ENCODE measurements at regions not wholly inside any gene's neighbourhood (a gene's known extent, or its start where the extent isn't known, plus 50 kb on each side); places are given as distances from the start of the nearest gene placed in this dataset.

DNA sequence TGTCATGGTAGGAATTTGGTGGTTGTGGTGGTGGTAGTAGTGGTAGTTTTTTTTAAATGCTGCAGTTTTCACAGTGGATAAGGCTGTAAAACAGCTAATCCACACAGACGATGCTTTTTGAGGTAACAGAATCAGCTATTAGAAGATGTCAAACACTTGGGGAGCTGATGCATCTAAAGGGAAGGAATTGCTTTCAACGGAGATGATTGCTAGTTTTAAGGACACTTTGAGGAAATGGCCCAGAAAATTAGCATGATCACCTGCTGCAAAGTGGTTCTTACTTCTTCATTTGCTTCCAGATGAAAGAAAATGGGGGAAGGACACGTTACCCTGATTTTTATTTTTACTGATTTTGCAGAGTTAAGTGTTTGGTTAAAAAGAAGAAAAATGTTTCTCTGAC is 178.2 kb upstream of the ATP10B start:
- no peak for ATAC-seq
- Histone ChIP-seq H3K27ac (no peak overlapping the region), H3K36me3 (no peaks in the 10 kb centered on the region), H3K4me3 (no peak overlapping the region), H3K9me3 (no peaks in the 10 kb centered on the region), H3K4me1 (no peaks in the 10 kb centered on the region), H3K27me3 (no peaks in the 10 kb centered on the region)
- 35% methylated on average over 3 of the region's 3 CpGs for WGBS (ENCODE audit: insufficient coverage, low coverage, low lambda C conversion rate, missing lambda C conversion rate)
- TF ChIP-seq, protein P1, sequence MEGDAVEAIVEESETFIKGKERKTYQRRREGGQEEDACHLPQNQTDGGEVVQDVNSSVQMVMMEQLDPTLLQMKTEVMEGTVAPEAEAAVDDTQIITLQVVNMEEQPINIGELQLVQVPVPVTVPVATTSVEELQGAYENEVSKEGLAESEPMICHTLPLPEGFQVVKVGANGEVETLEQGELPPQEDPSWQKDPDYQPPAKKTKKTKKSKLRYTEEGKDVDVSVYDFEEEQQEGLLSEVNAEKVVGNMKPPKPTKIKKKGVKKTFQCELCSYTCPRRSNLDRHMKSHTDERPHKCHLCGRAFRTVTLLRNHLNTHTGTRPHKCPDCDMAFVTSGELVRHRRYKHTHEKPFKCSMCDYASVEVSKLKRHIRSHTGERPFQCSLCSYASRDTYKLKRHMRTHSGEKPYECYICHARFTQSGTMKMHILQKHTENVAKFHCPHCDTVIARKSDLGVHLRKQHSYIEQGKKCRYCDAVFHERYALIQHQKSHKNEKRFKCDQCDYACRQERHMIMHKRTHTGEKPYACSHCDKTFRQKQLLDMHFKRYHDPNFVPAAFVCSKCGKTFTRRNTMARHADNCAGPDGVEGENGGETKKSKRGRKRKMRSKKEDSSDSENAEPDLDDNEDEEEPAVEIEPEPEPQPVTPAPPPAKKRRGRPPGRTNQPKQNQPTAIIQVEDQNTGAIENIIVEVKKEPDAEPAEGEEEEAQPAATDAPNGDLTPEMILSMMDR (IDR thresholded peaks at IDR 0.05): no peak
- no peak for TF ChIP-seq POLR2A (IDR thresholded peaks at IDR 0.05)
- no peak for DNase-seq
- intact Hi-C loops (cut with DNase I): no loop called here

DNA sequence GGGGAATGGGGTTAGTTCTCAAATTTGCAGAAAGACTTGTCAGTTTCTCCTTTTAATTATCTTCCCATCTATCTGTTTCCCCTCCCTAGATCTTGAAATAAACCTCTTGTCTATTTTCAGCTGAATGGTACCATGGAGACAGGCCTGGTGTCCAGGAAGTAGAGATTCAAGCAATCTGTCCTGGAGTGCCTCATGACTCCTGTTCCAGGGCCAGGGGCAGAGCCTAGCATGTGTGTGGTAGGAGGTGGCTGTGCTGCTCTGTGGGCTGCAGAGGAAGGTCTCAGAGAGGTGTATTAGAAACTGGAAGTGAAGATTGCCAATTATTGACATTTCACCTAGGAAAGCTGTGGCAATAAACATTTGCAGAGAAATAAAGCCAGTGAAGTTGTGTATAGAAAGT is 175.8 kb upstream of the ATP10B start:
- TF ChIP-seq, protein P1 (IDR thresholded peaks at IDR 0.05): no peak
- TF ChIP-seq POLR2A (IDR thresholded peaks at IDR 0.05): no peak
- H3K27me3 ChIP-seq: no peaks in the 10 kb centered on the region
- H3K4me1 ChIP-seq: no peaks in the 10 kb centered on the region
- no peaks in the 10 kb centered on the region for H3K9me3 ChIP-seq
- H3K4me3 ChIP-seq: no peak overlapping the region
- ATAC-seq: no peak
- no peak overlapping the region for H3K27ac ChIP-seq
- DNase-seq: no peak
- H3K36me3 ChIP-seq: no peaks in the 10 kb centered on the region
- intact Hi-C loops (cut with DNase I): no loop called here

DNA sequence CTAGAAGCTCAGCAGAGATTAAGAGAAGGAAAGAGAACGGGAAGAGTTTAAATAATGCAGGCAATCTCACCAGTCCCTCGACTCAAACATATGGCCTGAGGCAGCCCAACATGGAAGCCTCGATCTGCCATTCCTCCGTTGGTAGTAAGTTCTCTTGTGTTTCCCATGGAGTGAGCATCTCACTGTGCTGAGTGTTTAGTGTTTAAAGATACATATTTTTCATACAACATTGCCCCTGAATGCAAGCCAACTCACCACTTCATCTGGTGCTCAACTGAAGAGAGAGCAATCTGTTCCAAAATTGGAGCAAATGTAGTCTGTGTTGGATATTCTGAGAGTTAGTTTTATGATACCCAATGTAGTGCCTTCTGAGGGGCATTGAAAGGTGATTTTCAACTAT is 171.5 kb upstream of the ATP10B start:
- DNase-seq: no peak
- no peaks in the 10 kb centered on the region for H3K27me3 ChIP-seq
- H3K4me3 ChIP-seq: no peak overlapping the region
- no peak overlapping the region for H3K27ac ChIP-seq
- TF ChIP-seq, protein P1 (IDR thresholded peaks at IDR 0.05): no peak
- TF ChIP-seq POLR2A (IDR thresholded peaks at IDR 0.05): no peak
- H3K4me1 ChIP-seq: no peaks in the 10 kb centered on the region
- no peaks in the 10 kb centered on the region for H3K36me3 ChIP-seq
- WGBS (ENCODE audit: insufficient coverage, low coverage, low lambda C conversion rate, missing lambda C conversion rate): 76% methylated on average over 4 of the region's 4 CpGs
- intact Hi-C loops (cut with DNase I): no loop called here
- H3K9me3 ChIP-seq: no peaks in the 10 kb centered on the region
- no peak for ATAC-seq

DNA sequence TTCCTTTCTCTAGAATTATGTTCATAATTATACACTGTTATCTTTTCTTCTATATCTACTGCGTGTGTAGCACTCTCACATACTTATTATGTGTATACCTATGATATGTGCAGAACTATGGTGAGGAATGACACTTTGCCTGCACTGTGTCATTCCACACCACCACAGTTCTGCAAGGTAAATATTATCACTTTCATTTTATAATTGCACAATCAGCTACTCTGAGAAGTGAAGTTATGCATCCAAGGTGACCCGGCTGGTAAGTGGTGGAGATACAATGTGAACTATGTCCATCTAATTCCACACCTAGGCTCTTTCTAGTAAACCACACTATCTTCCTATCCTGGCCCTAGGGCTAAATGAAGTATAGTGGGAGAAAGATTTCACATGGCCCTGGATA is 170.1 kb upstream of the ATP10B start:
- ATAC-seq: no peak
- Histone ChIP-seq H3K9me3 (no peaks in the 10 kb centered on the region), H3K27me3 (no peaks in the 10 kb centered on the region), H3K27ac (no peak overlapping the region), H3K36me3 (no peaks in the 10 kb centered on the region), H3K4me1 (no peaks in the 10 kb centered on the region), H3K4me3 (no peak overlapping the region)
- no peak for DNase-seq
- 56% methylated on average over 2 of the region's 2 CpGs for WGBS (ENCODE audit: insufficient coverage, low coverage, low lambda C conversion rate, missing lambda C conversion rate)
- TF ChIP-seq, protein P1 (IDR thresholded peaks at IDR 0.05): no peak
- intact Hi-C loops (cut with DNase I): no loop called here

DNA sequence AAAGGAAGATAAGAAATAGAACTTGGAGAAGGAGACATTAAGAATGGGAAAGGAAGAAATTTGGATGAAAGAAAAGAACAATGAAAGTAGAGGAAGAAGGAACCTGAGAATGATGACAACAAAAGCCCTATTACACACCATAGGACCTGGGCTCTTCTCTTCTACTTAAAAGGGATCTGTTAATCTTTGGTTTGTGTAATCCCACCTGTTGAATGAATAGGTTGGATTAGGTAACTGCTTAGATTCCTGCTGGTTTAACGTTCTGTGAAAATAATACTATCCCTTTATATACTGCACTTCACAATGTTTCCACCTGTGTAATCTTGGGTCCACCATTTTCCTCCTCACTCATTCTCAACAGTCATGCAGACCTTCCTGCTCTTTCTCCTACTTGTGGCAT is 157.8 kb upstream of the ATP10B start:
- H3K27ac ChIP-seq: no peak overlapping the region
- no peak overlapping the region for H3K4me3 ChIP-seq
- DNase-seq (no peak), ATAC-seq (no peak)
- H3K9me3 ChIP-seq: no peaks in the 10 kb centered on the region
- TF ChIP-seq, protein P1 (IDR thresholded peaks at IDR 0.05): no peak
- TF ChIP-seq POLR2A (IDR thresholded peaks at IDR 0.05): no peak
- H3K4me1 ChIP-seq: no peaks in the 10 kb centered on the region
- 29% methylated on average over 1 of the region's 1 CpG for WGBS (ENCODE audit: insufficient coverage, low coverage, low lambda C conversion rate, missing lambda C conversion rate)
- H3K36me3 ChIP-seq: no peaks in the 10 kb centered on the region
- H3K27me3 ChIP-seq: no peaks in the 10 kb centered on the region
- intact Hi-C loops (cut with DNase I): no loop called here

Measured in right lobe of liver (tissue), 6 donors.